ENCODE measurements at regions not wholly inside any gene's neighbourhood (a gene's known extent, or its start where the extent isn't known, plus 50 kb on each side); places are given as distances from the start of the nearest gene placed in this dataset.
A peak's percentile ranks its signal among the peaks of the same experiment; 100 is the strongest.

DNA sequence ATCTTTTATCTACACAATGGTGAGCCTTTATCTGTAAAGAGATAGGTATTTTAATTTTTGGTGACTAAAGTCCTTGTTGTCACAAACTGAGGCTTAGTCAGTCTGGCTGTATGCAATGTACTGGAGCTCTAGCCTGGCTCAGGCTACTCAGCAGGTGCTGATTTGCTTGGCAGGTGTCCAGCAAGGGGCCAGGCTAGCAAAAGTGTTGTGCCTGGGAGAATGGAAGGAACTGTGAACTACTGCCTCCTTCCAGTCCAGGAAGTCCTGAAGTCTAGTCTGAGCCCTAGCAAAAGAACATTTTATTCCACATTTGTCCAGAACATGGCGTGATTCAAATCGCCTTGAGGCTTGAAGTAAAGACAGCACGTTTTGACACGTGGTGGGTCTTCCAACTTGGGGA is 260.5 kb downstream of the CCDC85A start:
- no peak for DNase-seq

DNA sequence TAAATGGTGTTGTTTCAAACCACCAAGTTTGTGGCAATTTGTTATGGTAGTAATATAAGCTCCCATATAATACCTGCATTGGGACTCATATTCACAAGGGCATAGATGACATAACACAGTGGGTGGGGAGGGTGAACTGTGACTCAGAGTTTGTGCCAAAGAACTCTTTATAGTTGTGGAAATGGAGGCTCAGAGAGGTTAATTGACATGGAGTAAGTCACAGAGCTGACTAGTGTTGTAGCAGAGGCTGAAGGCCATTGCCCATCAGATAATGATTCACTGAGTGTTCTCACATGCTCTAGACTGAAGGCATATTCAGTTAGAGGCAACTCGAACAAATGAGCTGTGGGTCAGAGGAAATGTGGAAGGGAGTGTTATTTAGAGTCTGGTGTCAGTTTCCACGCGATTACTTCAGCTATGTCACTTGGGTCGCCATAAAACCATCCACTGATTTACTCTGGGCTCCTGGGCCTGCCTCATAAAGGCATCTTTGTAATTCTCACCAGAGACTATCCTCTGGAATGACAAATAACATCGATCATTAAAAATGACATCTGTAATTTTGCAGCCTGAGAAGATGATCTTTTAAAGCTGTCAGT is 264.7 kb downstream of the CCDC85A start:
- peak; percentile 51 for DNase-seq

DNA sequence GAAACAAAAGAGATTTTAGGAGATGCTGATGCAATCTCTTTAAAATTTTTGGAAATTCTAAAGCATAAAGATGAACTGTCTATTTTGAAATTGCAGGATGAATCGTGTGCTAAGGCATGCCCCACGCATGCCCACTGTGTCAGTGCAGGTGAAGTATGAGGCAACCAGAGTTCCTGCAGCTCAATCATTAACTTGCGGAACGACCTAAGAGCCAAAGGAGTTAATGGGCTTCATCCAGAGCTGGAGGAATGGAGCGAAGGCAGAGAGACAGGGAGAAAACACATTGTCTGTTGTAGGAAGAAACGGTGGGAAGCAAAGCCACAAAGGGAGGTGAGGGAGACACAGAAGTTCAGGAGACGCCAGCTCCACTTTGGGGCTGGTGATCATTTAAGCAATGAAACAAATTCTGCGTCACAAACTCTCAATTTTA is 265.2 kb downstream of the CCDC85A start:
- DNase-seq: peak; percentile 50

DNA sequence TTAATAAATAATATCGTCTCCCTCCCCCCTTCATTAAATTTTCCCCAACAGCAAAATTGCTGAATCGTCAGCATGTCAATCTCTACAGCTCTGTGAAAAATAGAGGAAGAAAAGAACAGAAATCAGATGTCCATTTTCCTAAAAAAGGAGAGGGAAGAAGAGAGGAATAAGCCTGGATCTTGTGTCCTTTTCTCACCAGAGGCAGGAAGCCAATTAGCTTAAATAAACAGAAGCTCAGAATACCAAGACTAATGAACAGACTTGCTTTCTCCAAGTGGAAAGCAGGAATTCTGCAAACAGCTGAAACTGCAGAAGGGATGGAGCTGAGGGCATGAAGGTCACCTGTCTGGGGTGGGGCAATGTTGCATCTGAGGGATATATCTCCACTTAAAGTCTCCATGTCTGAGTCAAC is 265.7 kb downstream of the CCDC85A start:
- DNase-seq: no peak

DNA sequence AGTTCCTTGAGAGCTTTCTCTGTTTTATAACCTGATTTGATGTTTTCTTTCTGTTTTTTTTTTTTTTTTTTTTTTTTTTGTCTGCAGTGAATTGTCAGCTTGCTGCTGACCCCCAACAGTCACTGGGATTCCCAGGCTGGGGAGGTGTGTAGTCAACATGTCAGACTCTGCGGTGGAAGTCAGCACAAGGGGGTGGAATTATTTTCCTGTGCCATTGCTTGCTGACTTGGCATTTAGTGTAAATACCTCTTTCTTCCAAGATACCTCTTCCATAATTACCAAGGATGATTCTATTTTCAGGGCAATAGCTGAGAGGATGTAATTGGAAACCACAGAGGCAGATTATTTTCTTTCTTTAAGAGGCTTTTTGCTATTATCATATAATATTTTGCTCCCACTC is 266.3 kb downstream of the CCDC85A start:
- no peak for DNase-seq

DNA sequence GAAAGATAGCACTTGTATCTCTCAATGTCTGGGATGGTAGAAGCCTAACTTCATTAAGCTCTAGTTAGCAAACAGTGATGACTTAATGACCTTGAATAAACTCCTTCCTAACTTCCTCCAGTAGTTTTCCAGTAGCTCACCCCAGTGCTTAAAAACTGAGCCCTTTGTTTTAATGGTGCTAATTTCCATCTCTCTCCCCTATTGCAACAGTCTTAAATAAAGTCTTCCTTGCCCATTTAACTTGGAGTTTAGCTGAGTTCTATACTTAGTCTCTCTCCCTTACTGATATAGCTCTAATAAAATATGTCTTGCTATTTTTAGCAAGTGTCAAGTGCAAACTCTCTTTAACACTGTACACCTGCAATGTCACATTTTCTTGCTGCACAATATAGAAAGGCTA is 267.0 kb downstream of the CCDC85A start:
- no peak for DNase-seq

DNA sequence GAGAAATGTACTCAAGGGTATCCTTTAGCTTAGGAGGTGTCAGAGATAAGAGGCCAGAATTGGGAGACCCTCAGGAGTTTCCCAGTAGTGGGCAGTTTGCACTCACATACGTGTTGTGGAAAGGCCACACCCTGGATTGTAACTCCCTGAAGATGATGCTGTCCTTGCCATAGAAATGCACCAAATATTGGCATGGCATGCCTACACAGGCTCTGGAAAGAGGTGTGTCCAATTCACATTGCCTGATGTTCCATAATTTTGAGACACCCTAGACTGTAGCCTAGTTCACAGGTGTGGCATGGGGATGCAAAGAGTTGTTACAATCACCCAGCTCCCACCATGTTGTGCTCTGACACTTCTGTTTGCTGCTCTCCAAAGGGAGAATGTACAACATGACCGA is 271.9 kb downstream of the CCDC85A start:
- no peak for DNase-seq

DNA sequence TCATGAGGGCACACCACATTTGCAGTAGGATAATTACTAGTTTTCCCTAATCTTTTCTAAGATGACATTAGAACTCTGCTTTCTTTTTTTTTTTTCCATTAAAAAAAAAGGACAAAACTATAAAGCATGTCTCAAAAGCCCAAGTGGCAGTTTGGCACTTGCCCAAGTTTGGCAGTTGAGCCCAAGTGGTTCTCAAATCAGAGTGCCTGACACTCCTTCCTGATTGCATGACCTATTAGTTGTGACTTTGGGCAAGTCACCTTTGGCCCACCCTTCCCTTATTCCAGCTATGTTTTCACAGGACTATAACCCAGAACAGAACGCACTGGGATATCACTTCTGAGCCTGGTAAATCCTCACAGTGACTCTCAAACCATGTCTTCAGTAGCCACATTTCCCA is 273.0 kb downstream of the CCDC85A start:
- no peak for DNase-seq

DNA sequence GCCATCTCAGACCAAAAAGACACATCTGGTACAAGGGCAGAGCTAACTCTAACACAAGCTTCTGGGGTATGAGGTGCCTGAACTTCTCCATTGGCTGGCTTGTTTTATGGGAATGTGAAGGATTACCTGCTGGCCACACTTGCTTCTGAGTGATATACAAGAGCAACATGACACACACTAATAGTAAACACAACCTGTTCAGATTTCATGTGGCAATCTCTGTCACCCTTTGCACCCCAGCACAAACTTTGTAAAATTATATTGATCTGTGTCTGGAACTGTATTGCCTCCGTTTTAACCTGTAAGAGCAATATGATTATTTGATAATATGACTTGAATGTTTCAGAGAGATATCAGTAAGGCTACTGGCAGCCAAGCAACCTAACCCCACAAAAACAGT is 276.7 kb downstream of the CCDC85A start:
- DNase-seq: no peak

DNA sequence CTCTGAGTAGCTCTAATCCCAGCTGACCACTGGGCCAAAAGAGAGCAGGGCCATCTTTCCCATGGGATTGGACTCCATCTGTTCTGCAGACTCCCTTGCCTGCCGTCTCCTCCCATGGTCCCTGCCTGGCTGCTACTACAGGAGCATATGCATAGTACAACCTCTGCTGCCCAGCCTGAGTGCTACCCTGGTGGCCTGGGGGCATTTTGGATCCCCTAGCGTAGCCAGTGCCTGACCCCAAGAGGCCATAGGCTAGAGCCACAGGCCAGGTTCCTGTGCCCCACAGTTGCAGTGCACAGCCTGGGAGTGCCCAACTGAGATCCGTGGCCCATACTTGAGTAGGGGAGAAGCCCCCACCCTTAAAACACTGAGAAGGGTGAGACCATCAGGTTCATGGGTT is 280.3 kb downstream of the CCDC85A start:
- DNase-seq: no peak

DNA sequence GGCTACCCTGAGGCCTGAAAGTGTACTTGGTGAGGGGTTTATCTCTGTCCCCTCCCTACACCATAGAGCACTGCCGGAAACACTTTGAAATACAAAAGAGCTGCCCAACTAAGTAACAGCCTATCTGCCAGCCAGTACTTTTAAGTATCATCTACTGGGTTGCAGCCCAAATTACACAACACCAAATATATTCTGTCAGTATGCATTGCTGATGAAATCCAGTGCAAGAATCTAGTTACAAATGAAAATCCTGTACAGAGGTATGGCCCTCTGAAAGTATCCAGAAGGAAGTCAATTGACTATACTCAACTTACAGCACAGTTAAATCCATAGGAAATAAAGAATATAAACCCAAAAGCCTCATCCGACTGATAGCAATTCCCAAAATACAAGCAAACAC is 280.8 kb downstream of the CCDC85A start:
- DNase-seq: no peak

DNA sequence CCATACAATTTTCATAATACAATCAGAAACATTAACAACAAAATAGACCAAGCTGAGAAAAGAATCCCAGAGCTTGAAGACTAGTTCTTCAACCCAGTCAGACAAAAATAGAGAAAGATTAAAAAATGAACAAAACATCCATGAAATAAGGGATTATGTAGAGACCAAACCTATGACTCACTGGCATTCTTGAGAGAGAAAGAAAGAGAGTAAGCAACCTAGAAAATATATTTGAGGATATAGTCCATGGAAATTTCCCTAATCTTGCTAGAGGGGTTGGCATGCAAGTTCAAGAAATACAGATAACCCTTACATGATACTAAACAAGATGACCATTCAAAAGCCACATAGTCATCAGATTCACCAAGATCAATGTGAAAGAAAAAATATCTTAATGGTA is 281.7 kb downstream of the CCDC85A start:
- DNase-seq: no peak

DNA sequence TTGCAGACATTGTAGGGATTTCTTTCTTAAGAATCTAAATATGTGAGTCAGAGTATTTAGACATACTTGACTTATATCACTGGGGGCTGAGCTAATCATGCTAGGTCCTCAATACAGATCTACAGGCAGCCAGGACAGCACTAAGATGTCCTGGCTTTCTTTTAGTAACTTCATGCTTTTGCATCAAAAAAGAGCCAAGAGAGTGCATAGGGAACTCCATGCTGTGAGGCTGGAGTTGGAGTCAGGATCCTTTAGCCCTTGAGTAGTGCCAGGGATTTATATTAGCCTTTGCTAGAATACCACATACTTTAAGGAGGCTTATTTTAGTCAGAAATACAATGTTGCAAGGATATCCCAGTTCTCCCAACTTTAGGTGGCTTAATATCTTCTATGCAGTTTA is 289.7 kb downstream of the CCDC85A start:
- no peak for DNase-seq

DNA sequence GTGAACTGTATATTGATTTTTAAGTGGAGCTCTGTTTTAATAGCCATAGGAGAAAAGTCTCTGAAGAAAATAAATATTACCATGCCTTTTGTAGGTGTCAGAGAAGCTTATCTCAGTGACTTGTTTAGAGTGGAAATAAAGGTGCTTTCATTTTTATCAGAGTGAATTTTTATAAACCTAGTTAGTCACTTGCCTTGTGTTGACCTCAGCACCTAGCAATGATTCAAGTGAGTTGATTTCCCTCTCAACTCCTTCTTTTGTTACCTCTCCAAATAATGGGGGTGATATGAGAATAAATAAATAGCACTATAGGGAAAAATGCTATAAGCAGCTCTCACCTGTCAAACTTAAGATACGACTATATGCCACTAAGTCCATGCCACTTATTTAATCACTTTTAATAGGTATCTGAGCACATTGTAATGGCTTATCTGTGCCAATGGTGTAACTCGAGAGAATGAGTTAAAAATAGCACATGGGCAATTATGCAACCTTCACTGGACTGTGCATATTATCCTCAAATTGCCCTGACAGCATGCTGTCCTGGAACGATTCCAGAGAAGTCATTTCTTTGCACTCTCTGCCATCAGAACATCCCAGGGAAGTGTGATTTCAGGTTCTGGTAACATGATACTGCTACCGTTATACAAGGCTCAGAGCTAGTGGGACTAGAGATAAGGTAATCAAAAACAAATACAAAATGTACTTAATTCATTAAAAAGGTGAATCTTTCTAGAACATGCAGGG is 290.8 kb downstream of the CCDC85A start:
- DNase-seq: no peak

DNA sequence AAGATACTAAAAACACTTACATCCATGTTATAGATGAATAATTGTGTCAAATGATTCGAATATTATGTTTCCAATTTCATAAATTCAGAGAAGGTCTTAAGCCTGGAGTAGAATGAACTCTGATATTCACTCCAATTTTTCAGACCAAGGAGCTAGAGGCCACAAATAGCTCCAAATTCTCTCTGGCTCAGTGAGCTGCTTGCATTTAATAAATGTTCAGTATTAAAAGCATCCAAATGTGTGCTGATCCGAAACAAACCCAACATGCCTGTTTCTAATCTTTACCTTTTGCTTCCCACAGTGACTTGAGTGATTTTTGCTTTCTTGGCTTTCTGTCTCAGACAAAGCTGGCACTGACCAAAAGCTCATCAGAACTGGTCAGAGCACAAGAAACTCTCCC is 291.4 kb downstream of the CCDC85A start:
- DNase-seq: no peak

DNA sequence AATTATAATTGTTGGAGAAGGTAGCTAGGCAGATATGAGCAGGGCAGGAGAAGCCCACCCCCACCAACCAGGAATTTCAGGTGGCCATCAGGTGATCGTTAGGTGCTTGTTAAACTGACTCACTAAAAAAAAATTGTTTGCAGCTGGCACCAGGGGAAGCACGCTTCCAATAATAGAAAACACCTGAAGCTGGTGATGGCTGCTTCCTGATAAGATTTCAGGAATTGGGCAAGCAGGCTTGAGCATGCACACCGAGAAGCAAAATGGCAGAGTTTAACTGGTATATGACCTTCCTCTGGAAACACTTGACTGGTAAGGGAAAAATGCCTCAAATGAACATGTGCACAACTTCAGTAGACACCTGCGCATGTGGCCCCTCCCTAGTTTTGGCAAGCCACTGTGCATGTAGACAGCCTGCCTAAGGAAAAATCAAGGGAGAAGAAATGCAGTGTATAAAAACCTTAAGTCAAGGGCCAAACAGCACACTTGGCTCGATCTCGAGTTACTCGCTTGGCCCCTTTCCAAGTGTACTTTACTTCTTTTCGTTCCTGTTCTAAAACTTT is 292.8 kb downstream of the CCDC85A start:
- no peak for DNase-seq

DNA sequence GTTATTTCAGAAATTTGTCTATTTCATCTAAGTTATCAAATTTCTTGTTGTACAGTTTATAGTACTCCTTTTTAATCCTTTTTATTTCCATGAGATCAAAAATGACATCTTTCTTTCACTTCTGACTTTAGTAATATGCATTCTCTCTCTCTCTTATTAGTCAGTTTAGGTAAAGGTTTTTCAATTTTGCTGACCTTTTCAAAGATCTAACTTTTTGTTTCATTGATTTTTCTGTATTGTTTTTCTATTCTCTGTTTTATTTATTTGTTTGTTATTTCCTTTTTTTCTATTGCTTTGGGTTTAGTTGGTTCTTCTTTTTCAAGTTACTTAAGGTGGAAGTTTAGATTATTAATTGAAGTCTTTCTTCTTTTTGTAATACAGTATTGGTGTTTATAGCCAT is 294.2 kb downstream of the CCDC85A start:
- no peak for DNase-seq

DNA sequence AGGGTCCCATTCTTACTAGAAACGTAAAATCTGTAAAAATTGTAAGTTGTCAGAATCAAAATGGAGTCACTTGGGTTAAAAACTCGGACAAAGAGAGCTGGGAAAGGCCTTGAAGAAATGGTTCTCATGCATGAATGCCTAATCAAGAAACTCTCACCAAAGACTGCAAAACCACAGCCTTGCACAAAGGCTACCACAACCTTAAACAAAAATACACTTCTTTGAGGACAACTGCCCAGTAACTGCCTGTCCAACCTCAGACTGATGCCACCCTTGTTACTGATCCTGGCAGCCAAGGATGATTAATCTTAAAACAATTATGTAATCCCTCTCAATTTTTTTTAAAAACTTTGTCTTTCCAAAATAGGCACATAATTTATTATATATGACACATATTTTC is 299.3 kb downstream of the CCDC85A start:
- no peak for DNase-seq

DNA sequence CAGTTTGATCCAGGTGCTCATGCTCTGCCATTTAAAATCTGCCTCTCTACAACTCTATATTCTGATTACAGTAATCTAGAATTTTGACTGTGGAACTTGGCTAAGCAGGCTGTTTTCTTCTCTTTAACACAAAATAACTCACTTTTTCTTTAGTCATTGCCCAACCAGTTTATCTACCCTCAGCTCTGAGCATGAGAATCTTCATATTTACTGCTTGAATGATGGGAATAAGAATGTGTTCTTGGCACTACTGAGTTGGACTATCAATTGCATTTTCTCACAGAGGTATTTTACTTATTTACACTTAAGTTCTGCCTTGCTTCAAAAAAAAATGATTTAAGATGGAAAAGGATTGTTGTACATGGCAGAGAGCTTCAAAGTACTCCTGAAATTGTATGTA is 301.1 kb downstream of the CCDC85A start:
- DNase-seq: no peak

DNA sequence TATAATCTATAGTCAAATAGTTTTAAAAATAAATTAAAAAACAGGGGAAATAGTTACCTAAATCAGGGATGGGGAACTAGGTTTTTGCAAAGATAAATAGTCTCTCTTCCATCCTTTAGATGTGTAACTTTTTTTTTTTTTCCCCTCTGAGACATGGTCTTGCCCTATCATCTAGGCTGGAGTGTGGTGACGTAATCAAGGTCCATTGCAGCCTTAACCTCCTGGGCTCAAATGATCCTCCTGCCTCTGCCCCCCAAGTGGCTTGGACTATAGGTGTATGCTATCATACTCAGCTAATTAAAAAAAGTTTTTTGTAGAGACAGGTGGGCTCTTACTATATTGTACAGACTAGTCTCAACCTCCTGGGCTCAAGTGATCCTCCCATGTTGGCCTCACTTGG is 316.5 kb downstream of the CCDC85A start:
- DNase-seq: no peak

DNA sequence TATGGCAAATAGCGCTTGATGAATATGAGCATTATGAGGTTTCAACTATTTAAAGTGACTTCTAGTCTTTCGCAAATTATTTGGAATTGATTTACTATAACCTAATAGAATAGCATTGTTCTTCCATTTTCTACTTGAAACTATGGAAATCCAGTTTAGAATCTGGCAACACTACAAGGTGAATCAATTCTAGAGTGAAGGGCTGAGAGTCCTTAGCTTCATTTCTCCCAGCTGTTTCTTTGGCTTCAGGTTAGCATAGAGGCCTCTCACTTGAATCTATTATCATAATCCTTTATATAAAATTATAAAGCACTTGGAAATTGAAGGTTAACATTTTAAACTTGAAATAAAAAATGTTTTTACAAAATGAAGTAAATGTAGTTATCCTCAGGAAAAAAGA is 318.8 kb downstream of the CCDC85A start:
- DNase-seq: no peak

DNA sequence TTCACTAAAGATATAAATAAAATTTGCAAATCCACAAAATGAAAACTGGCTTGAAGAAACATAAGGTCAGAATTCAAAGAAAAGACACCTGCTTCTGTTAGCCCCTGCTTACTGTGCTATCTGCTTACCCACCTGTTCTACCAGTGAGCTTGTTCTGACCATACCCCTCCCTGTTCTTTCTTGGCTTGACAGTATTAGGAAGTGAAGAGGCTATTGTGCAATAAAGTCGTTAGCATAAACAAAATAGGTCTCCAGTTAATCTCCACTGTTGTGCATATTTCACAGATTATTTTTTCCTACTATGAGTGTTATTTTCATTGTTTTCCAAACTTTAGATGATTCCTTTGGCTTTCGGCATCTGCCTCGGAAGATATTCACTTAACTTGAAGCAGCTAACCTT is 322.1 kb downstream of the CCDC85A start:
- DNase-seq: no peak

DNA sequence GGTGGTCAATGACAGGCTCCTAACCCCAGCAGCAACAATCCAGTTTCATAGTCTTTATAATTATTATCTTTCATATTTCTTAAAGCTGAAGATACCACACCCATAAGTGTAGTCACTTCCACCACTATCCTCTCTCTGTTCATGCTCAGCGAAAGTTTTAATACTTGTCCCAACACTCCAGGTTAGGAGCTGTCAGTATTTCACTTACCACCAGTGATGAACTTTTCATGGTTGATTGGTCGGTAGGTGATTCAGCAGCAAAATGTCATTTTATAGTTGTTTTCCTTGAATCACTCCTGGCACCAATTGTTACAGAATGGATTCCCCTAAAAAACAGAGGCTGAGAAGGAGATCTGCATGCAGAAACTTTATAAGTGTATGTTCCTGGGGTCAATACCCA is 324.9 kb downstream of the CCDC85A start:
- no peak for DNase-seq

DNA sequence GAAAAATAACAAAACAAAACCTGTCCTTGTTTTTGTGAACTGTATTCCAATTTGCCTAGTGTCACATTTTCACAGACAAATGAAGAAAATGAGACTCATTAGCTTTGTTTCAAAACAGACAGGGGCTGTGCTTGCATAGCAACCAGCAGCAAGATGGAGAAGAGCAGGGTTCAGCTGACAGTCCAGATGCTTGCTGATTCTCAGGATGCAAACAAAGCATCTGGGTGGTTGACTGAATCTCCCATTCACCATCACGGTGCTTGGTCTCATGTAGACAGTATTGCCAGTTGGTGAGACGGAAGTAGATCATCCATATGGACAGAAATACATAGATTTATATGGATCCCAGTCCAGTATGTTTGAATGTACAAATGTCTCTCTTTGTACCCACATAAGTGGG is 326.8 kb downstream of the CCDC85A start:
- DNase-seq: no peak

DNA sequence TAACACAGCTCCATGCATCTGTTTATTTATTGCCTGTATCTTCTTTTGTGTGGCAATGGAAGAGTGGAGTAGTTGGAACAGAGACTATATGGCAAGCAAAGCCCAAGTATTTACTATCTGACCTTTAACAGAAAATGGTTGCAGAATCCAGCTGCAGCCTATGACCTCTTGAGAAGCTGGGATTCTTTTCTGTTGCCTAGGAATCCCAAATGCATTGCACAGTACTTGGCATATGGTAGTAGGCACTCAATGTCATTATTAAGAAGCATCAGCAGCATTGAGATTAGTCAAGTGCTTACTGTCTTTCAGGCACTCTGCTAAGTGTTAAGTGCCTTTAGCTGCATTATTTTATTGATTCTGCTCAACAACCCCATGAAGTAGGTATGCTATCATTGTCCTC is 331.6 kb downstream of the CCDC85A start:
- no peak for DNase-seq
